ENCODE measurements at regions not wholly inside any gene's neighbourhood (a gene's known extent, or its start where the extent isn't known, plus 50 kb on each side); places are given as distances from the start of the nearest gene placed in this dataset.

GRCh38 chr11:121741761-121742361 is 289.1 kb upstream of the SORL1-AS1 start:
- no peaks in the 10 kb centered on the region for H3K36me3 ChIP-seq (ENCODE audit: insufficient read depth, low read length)
- H3K4me1 ChIP-seq (ENCODE audit: insufficient read depth, low read length, poor library complexity, severe bottlenecking), result no peaks in the 10 kb centered on the region
- ChIA-PET CTCF (ENCODE audit: unreplicated experiment) (no interaction called here), POLR2A (interaction anchor here (0.7 kb wide), 1 partner anchor 231 kb away, joined by 3 read pairs; no protein-coding TSS in a partner anchor)
- H2AFZ ChIP-seq (ENCODE audit: low read length), result no peak overlapping the region
- no peaks in the 10 kb centered on the region for H4K20me1 ChIP-seq (ENCODE audit: insufficient read depth, low read length)
- no peaks in the 10 kb centered on the region for H3K79me2 ChIP-seq (ENCODE audit: insufficient read depth, low read depth, low read length)
- H3K9me2 ChIP-seq (ENCODE audit: insufficient read depth, low read length), result no peaks in the 10 kb centered on the region
- no peak for DNase-seq (ENCODE audit: low spot score)
- intact Hi-C loops (cut with micrococcal nuclease; ENCODE audit: unreplicated experiment), result no loop called here
- no TSS peak for BruUV-seq (replicated peaks)
- TF ChIP-seq CTCF (conservative IDR thresholded peaks at IDR 0.05; ENCODE audit: low read length), result no peak
- no peak for TF ChIP-seq EZH2phosphoT487 (IDR thresholded peaks at IDR 0.05; ENCODE audit: borderline replicate concordance, low read depth, low read length)
- H3K4me2 ChIP-seq (ENCODE audit: low read length), result no peak overlapping the region
- no peak overlapping the region for H3K27ac ChIP-seq (ENCODE audit: low read depth, low read length, poor library complexity, severe bottlenecking)
- no peak overlapping the region for H3K4me3 ChIP-seq (ENCODE audit: low read depth, low read length, poor library complexity, severe bottlenecking)
- peaks cover 9% of the 10 kb centered on the region; the same call in 1 of the 2 replicates for H3K9me3 ChIP-seq (ENCODE audit: low read length)

GRCh38 chr11:121741351-121741760 is 288.6 kb upstream of the SORL1-AS1 start:
- no TSS peak for BruUV-seq (replicated peaks)
- intact Hi-C loops (cut with micrococcal nuclease; ENCODE audit: unreplicated experiment), result no loop called here
- Histone ChIP-seq H3K27ac (ENCODE audit: low read depth, low read length, poor library complexity, severe bottlenecking) (no peak overlapping the region), H4K20me1 (ENCODE audit: insufficient read depth, low read length) (no peaks in the 10 kb centered on the region), H3K9me3 (ENCODE audit: low read length) (peaks cover 9% of the 10 kb centered on the region; the same call in 1 of the 2 replicates), H3K36me3 (ENCODE audit: insufficient read depth, low read length) (no peaks in the 10 kb centered on the region), H3K4me3 (ENCODE audit: low read depth, low read length, poor library complexity, severe bottlenecking) (no peak overlapping the region), H3K79me2 (ENCODE audit: insufficient read depth, low read depth, low read length) (no peaks in the 10 kb centered on the region), H3K4me2 (ENCODE audit: low read length) (no peak overlapping the region), H2AFZ (ENCODE audit: low read length) (no peak overlapping the region), H3K9me2 (ENCODE audit: insufficient read depth, low read length) (no peaks in the 10 kb centered on the region), H3K4me1 (ENCODE audit: insufficient read depth, low read length, poor library complexity, severe bottlenecking) (no peaks in the 10 kb centered on the region)
- DNase-seq (ENCODE audit: low spot score), result no peak
- ChIA-PET POLR2A (no interaction called here), CTCF (ENCODE audit: unreplicated experiment) (no interaction called here)
- no peak for TF ChIP-seq EZH2phosphoT487 (IDR thresholded peaks at IDR 0.05; ENCODE audit: borderline replicate concordance, low read depth, low read length)

GRCh38 chr11:121740902-121741301 is 288.1 kb upstream of the SORL1-AS1 start:
- BruUV-seq (replicated peaks), result no TSS peak
- no peak overlapping the region for H2AFZ ChIP-seq (ENCODE audit: low read length)
- no peak overlapping the region for H3K27ac ChIP-seq (ENCODE audit: low read depth, low read length, poor library complexity, severe bottlenecking)
- H3K9me2 ChIP-seq (ENCODE audit: insufficient read depth, low read length), result no peaks in the 10 kb centered on the region
- no peaks in the 10 kb centered on the region for H4K20me1 ChIP-seq (ENCODE audit: insufficient read depth, low read length)
- H3K4me2 ChIP-seq (ENCODE audit: low read length), result no peak overlapping the region
- intact Hi-C loops (cut with micrococcal nuclease; ENCODE audit: unreplicated experiment), result no loop called here
- H3K4me3 ChIP-seq (ENCODE audit: low read depth, low read length, poor library complexity, severe bottlenecking), result no peak overlapping the region
- H3K79me2 ChIP-seq (ENCODE audit: insufficient read depth, low read depth, low read length), result no peaks in the 10 kb centered on the region
- TF ChIP-seq EZH2phosphoT487 (IDR thresholded peaks at IDR 0.05; ENCODE audit: borderline replicate concordance, low read depth, low read length) (no peak), CTCF (conservative IDR thresholded peaks at IDR 0.05; ENCODE audit: low read length) (no peak)
- no peak for DNase-seq (ENCODE audit: low spot score)
- POLR2A ChIA-PET, result no interaction called here
- no peaks in the 10 kb centered on the region for H3K36me3 ChIP-seq (ENCODE audit: insufficient read depth, low read length)
- H3K4me1 ChIP-seq (ENCODE audit: insufficient read depth, low read length, poor library complexity, severe bottlenecking), result no peaks in the 10 kb centered on the region
- CTCF ChIA-PET (ENCODE audit: unreplicated experiment), result no interaction called here
- H3K9me3 ChIP-seq (ENCODE audit: low read length), result peaks cover 9% of the 10 kb centered on the region; the same call in 1 of the 2 replicates
